Adrenal gland (tissue), 5 donors: ENCODE measurements at regions not wholly inside any gene's neighbourhood (a gene's known extent, or its start where the extent isn't known, plus 50 kb on each side); places are given as distances from the start of the nearest gene placed in this dataset.

Source experiments
- CTCF ChIP-seq, 6 experiments: fragments of 450-650 bp in 4 of 6; fragments of 200-600 bp in 2 of 6; sonication (generic) in 1 of 6; IDR thresholded peaks; 1 replicate in 5 of 6; 2 replicates in 1 of 6; pipeline versions ENCODE4 v1.5.1 to v1.8.0; 2016 to 2021; ENCODE audit warnings: antibody characterized with exemption in 6 of 6, mild to moderate bottlenecking in 2 of 6, moderate library complexity in 1 of 6
- POLR2A ChIP-seq, 2 donors: fragments of 450-650 bp; IDR thresholded peaks; one replicate each; pipeline ENCODE4 v1.6.1; 2017; ENCODE audit warnings: antibody characterized with exemption in 2 of 2, mild to moderate bottlenecking in 2 of 2, moderate library complexity in 1 of 2
- donor health status: DM: no; HTN: no; CAD: no.

DNA sequence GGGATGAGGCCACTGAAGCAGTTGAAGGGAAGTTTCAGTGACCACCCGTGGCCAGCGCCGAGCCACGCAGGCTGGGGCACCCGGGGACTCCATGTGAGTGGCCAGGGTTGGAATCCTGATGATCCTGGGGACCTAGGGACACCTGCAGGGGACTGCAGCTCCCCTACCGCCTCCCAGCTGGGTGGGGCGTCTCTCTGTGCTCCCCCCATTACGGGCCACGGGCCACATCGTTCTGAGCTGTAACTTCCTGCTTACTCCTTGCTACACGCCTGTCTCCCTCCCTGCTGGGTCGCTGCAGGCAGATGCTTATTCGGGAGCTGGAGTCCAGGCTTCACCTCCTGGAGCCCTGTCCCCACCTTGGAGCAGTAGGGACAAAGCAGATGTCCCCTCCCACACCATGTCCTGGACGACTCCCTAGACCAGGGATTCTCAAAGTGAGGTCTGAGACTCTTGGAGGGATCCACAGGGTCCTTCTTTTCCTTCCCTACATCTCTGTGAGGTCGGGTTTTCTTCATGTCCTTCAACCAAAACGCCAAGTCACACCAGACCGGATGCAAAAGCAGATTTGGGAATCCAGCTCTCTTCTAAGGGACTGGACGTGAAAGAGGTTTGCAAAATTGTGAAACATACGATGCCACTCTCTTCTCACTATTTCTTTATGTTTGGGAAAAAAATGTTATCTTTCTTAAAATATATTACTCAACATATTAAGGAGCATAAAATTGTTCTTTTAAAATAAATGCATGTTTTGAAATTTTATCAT lies 85.9 kb upstream of the NCOR2 start:
- TF ChIP-seq CTCF (IDR thresholded peaks at IDR 0.05) (no peak), POLR2A (IDR thresholded peaks at IDR 0.05) (no peak)
